Mesothelial cell of epicardium (in vitro differentiated cells): ENCODE measurements at regions not wholly inside any gene's neighbourhood (a gene's known extent, or its start where the extent isn't known, plus 50 kb on each side); places are given as distances from the start of the nearest gene placed in this dataset.

ENCODE experiments used
- DNase-seq, 2 experiments: peaks; one replicate each; pipeline ENCODE4 v3.0.0; 2021; ENCODE audit warnings: low spot score in 2 of 2; ENCODE audit not compliant: unreplicated experiment in 2 of 2
- H3K27ac Mint-ChIP-seq: 2 replicates; pipeline ENCODE4 v1.8.0; 2021; ENCODE audit warnings: mixed read lengths
- H3K27me3 Mint-ChIP-seq: 2 replicates; pipeline ENCODE4 v1.8.0; 2021; ENCODE audit warnings: low read depth, mixed read lengths
- H3K36me3 Mint-ChIP-seq: 2 replicates; pipeline ENCODE4 v1.8.0; 2021; ENCODE audit warnings: mixed read lengths
- H3K4me1 Mint-ChIP-seq: 2 replicates; pipeline ENCODE4 v1.8.0; 2021; ENCODE audit warnings: mixed read lengths
- H3K4me3 Mint-ChIP-seq: 2 replicates; pipeline ENCODE4 v1.8.0; 2021; ENCODE audit warnings: mild to moderate bottlenecking, moderate library complexity, mixed read lengths
- H3K9me3 Mint-ChIP-seq: 2 replicates; pipeline ENCODE4 v1.8.0; 2021; ENCODE audit warnings: mixed read lengths
- TF ChIP-seq, protein P1 (sequence below): fragments of 200-600 bp; sonication (generic); IDR thresholded peaks from one replicate; pipeline ENCODE4 v1.5.0; 2021; ENCODE audit warnings: antibody characterized with exemption; ENCODE audit not compliant: unreplicated experiment

DNA sequence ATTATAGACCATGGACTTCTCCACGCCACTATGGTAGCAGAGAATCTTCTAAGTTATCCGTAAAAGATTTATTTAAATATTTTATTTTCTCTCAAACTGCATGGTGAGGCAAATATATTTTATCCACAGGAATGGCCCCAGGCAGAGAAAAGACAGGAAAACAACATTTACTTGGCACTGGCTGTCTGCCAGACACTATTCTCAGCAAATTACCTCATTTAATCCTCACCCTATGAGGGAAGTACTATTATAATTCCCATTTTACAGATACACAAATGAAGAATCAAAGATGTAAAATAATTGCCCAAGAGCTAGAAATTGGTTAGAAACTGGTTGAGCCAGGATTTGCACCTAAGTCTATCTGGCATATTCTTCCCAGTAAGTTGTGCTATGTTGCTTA lies 361.4 kb upstream of the IL12A start:
- Mint-ChIP-seq H3K27ac (no peak overlapping the region), H3K4me3 (no peak overlapping the region), H3K4me1 (peaks cover 3% of the 10 kb centered on the region), H3K36me3 (no peaks in the 10 kb centered on the region), H3K27me3 (no peaks in the 10 kb centered on the region), H3K9me3 (peaks cover 8% of the 10 kb centered on the region)
- DNase-seq, result no peak
- TF ChIP-seq, protein P1, sequence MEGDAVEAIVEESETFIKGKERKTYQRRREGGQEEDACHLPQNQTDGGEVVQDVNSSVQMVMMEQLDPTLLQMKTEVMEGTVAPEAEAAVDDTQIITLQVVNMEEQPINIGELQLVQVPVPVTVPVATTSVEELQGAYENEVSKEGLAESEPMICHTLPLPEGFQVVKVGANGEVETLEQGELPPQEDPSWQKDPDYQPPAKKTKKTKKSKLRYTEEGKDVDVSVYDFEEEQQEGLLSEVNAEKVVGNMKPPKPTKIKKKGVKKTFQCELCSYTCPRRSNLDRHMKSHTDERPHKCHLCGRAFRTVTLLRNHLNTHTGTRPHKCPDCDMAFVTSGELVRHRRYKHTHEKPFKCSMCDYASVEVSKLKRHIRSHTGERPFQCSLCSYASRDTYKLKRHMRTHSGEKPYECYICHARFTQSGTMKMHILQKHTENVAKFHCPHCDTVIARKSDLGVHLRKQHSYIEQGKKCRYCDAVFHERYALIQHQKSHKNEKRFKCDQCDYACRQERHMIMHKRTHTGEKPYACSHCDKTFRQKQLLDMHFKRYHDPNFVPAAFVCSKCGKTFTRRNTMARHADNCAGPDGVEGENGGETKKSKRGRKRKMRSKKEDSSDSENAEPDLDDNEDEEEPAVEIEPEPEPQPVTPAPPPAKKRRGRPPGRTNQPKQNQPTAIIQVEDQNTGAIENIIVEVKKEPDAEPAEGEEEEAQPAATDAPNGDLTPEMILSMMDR, result no peak

DNA sequence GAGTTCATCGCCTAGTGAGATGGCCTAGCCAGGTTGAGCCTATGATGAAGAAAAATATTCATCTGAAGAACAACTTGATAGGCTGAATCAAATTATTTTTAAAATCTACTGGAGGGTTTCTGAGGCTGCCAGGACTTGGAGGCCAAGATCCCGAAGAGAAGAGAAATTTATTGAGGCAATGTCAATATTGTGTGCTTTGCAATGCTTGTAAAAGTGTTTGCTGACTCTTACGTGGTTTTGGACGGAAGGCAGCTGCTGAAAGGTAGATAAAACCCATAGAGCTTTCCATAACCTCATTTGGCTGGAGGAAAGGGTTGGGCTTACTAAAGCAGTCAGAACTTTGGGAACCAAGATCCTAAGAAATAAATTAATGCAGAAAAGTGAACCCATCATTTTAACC lies 361.0 kb upstream of the IL12A start:
- no peak overlapping the region for H3K4me3 Mint-ChIP-seq
- no peak overlapping the region for H3K27ac Mint-ChIP-seq
- H3K9me3 Mint-ChIP-seq, result peaks cover 8% of the 10 kb centered on the region
- no peak for DNase-seq
- no peaks in the 10 kb centered on the region for H3K36me3 Mint-ChIP-seq
- H3K4me1 Mint-ChIP-seq, result peaks cover 6% of the 10 kb centered on the region
- TF ChIP-seq, protein P1, result no peak
- no peaks in the 10 kb centered on the region for H3K27me3 Mint-ChIP-seq

DNA sequence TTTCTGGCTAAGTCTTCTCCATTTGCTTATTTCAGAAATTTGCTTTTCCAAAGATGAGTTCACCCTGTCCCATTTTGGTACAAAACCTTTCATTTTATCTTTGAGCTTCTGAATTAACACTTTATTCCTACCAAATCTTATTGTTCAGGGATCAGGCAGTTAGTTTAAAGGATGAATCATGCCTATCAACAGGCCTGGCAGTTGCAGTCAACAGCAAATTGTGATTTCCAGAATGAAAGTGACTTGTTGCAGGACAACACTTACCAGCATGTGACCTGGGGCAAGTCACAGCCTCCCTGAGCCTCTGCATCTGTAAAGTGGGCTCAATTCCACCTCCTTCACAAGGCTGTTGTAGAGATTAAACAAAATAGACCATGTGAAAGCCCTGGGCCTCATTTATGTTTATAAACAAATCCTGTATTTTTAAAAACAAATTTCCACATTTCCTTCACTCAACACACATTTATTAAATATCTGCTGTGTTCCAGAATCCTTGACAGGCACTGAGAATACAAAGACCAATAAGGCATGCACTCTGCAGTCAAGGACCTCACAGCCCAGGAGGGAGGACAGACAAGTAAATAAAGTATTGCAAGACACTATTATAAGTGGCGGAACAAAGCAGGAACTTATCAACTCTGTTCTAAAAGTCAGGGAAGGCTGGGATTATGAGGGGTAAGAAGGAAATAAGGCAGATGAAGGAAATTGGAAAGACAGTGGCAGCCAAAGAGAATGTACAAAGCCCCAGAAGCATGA lies 359.1 kb upstream of the IL12A start:
- Mint-ChIP-seq H3K27ac (no peak overlapping the region), H3K27me3 (no peaks in the 10 kb centered on the region)

DNA sequence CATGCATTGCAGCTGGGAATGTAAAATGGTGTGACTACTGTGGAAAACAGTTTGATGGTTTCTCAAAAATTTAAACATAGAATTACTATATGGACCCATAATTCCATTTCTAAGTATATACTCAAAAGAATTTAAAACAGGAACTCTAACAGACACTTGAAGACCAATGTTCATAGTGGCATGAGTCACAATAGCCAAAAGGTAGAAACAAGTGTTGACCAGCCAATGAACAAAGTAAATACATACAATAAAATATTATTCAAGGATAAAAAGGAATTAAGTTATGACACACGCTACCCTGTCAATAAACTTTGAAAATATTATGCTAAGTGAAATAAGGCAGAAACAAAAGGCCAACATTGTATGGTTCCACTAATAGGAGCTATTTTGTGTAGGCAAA lies 357.4 kb upstream of the IL12A start:
- no peaks in the 10 kb centered on the region for H3K27me3 Mint-ChIP-seq
- H3K9me3 Mint-ChIP-seq, result peaks cover 8% of the 10 kb centered on the region
- TF ChIP-seq, protein P1, result no peak
- no peak for DNase-seq
- no peaks in the 10 kb centered on the region for H3K36me3 Mint-ChIP-seq
- peaks cover 26% of the 10 kb centered on the region for H3K4me1 Mint-ChIP-seq
- no peak overlapping the region for H3K4me3 Mint-ChIP-seq
- no peak overlapping the region for H3K27ac Mint-ChIP-seq

More for the DNA sequence above, 359.1 kb upstream of the IL12A start:
- Mint-ChIP-seq H3K9me3 (peaks cover 8% of the 10 kb centered on the region), H3K4me3 (no peak overlapping the region), H3K36me3 (no peaks in the 10 kb centered on the region), H3K4me1 (peaks cover 14% of the 10 kb centered on the region)
- TF ChIP-seq, protein P1, result no peak
- no peak for DNase-seq

DNA sequence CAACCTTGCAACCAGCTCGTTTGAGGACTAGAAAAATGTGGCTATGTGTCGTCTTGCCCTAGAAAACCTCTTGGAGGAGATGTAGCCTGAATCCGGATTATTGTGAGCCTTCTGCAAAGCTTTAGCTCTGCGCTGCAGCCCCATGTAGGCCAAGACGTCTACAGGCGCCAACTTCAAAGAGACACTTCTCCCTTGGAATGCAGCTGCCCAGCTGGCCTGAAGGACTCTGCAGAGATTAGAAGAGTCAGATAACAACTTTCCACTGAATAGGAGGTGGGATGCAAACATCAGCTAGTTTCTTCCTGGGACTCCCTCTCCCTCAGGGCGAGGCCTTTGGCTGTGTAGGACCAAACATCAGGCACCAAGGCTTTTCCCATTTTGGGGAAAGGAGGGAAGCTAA lies 356.5 kb upstream of the IL12A start:
- H3K27ac Mint-ChIP-seq, result no peak overlapping the region
- peaks cover 8% of the 10 kb centered on the region for H3K9me3 Mint-ChIP-seq
- TF ChIP-seq, protein P1, result no peak
- H3K4me1 Mint-ChIP-seq, result peaks cover 31% of the 10 kb centered on the region
- H3K27me3 Mint-ChIP-seq, result no peaks in the 10 kb centered on the region
- no peaks in the 10 kb centered on the region for H3K36me3 Mint-ChIP-seq
- H3K4me3 Mint-ChIP-seq, result no peak overlapping the region
- DNase-seq, result no peak

DNA sequence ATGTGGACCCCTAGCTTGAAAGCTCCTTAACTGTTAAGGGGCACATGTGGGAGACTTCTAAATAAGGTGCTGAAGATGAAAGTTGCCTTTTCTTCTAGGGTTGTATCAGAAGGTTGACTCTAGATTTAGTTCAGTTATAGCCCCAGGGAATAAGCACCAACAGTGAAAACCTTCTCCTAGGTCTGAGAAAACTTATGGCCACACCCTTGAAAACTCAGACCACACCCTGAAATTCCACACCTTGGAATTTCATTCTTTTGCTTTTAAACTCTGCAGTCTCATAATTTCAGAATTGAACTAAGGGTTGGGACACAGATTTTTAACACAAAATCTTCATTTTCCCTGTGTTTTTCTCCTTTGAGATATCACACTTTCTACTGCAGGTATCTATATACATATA lies 355.8 kb upstream of the IL12A start:
- H3K4me3 Mint-ChIP-seq, result no peak overlapping the region
- H3K27ac Mint-ChIP-seq, result no peak overlapping the region
- peaks cover 8% of the 10 kb centered on the region for H3K9me3 Mint-ChIP-seq
- TF ChIP-seq, protein P1, result no peak
- H3K27me3 Mint-ChIP-seq, result no peaks in the 10 kb centered on the region
- H3K36me3 Mint-ChIP-seq, result no peaks in the 10 kb centered on the region
- H3K4me1 Mint-ChIP-seq, result peaks cover 37% of the 10 kb centered on the region
- DNase-seq, result no peak
